GM21528 (cell line): ENCODE measurements at regions not wholly inside any gene's neighbourhood (a gene's known extent, or its start where the extent isn't known, plus 50 kb on each side); places are given as distances from the start of the nearest gene placed in this dataset.
"Not testable (repeated sequence)": the region's sequence is repeated elsewhere in the genome, so short reads cannot be mapped to it uniquely, and the experiment has no call there.

Experiments used
- ATAC-seq: cut with Tn5 transposase; IDR thresholded peaks from one replicate; pipeline ENCODE4 v1.9.1; 2021; ENCODE audit warnings: mild to moderate bottlenecking, moderate library complexity; ENCODE audit not compliant: unreplicated experiment, low FRiP score

GRCh38 chr3:20527368-20527767 is 341.4 kb upstream of the SGO1 start:
- ATAC-seq, result no peak

- no peak for ATAC-seq
These were observed 338.3 kb upstream of the SGO1 start for GRCh38 chr3:20524328-20524727.

GRCh38 chr3:20523293-20523692 is 337.3 kb upstream of the SGO1 start:
- ATAC-seq, result no peak

- ATAC-seq, result not testable (repeated sequence)
These were observed 331.3 kb upstream of the SGO1 start for GRCh38 chr3:20517316-20517715.

- no peak for ATAC-seq
These were observed 330.3 kb upstream of the SGO1 start for GRCh38 chr3:20516311-20516710.

GRCh38 chr3:20515834-20516233 is 329.8 kb upstream of the SGO1 start:
- no peak for ATAC-seq

- peak; percentile 90 for ATAC-seq
These were observed 326.0 kb upstream of the SGO1 start for GRCh38 chr3:20511863-20512505.

GRCh38 chr3:20510396-20510795 is 324.4 kb upstream of the SGO1 start:
- no peak for ATAC-seq

- ATAC-seq, result no peak
These were observed 317.5 kb upstream of the SGO1 start for GRCh38 chr3:20503394-20504082.

- no peak for ATAC-seq
These were observed 305.0 kb upstream of the SGO1 start for GRCh38 chr3:20490996-20491395.

- no peak for ATAC-seq
These were observed 302.1 kb upstream of the SGO1 start for GRCh38 chr3:20488151-20488550.

- no peak for ATAC-seq
These were observed 298.1 kb upstream of the SGO1 start for GRCh38 chr3:20484126-20484525.

GRCh38 chr3:20482350-20482749 is 296.3 kb upstream of the SGO1 start:
- no peak for ATAC-seq

GRCh38 chr3:20480786-20481365 is 294.9 kb upstream of the SGO1 start:
- ATAC-seq, result no peak

GRCh38 chr3:20478436-20478835 is 292.4 kb upstream of the SGO1 start:
- ATAC-seq, result no peak

- ATAC-seq, result not testable (repeated sequence)
These were observed 278.2 kb upstream of the SGO1 start for GRCh38 chr3:20464237-20464636.

GRCh38 chr3:20462723-20463122 is 276.7 kb upstream of the SGO1 start:
- no peak for ATAC-seq

- ATAC-seq, result no peak
These were observed 276.2 kb upstream of the SGO1 start for GRCh38 chr3:20462226-20462625.

- ATAC-seq, result no peak
These were observed 273.1 kb upstream of the SGO1 start for GRCh38 chr3:20458994-20459716.

GRCh38 chr3:20456511-20456910 is 270.5 kb upstream of the SGO1 start:
- no peak for ATAC-seq

GRCh38 chr3:20451170-20451569 is 265.2 kb upstream of the SGO1 start:
- ATAC-seq, result no peak
